ENCODE measurements at regions not wholly inside any gene's neighbourhood (a gene's known extent, or its start where the extent isn't known, plus 50 kb on each side); places are given as distances from the start of the nearest gene placed in this dataset.

DNA sequence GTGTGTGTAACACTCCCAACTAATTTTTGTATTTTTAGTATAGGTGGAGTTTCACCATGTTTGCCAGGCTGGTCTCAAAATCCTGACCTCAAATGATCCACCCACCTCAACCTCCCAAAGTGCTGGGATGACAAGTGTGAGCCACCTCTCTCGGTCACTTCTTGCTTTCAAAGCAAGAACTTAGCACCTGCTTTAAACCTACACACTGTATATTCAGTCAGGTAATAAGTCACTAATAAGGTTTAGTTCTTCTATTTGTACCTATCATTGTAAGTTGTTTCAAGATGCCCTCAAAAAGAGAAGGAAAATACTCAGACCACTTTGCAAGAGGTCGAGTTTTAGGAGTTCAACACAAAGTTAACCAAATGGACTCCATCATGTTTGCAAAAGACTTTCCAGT is 431.3 kb downstream of the MRPL39 start:
- TF ChIP-seq, protein P1, sequence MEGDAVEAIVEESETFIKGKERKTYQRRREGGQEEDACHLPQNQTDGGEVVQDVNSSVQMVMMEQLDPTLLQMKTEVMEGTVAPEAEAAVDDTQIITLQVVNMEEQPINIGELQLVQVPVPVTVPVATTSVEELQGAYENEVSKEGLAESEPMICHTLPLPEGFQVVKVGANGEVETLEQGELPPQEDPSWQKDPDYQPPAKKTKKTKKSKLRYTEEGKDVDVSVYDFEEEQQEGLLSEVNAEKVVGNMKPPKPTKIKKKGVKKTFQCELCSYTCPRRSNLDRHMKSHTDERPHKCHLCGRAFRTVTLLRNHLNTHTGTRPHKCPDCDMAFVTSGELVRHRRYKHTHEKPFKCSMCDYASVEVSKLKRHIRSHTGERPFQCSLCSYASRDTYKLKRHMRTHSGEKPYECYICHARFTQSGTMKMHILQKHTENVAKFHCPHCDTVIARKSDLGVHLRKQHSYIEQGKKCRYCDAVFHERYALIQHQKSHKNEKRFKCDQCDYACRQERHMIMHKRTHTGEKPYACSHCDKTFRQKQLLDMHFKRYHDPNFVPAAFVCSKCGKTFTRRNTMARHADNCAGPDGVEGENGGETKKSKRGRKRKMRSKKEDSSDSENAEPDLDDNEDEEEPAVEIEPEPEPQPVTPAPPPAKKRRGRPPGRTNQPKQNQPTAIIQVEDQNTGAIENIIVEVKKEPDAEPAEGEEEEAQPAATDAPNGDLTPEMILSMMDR (IDR thresholded peaks at IDR 0.05; ENCODE audit: extremely low read depth in 1 of 2, insufficient read depth in 1 of 2, low read depth in 1 of 2, low read length in 2 of 2): no peak
- TF ChIP-seq POLR2A (IDR thresholded peaks at IDR 0.05; ENCODE audit: low read depth, low read length): no peak
- TF ChIP-seq FOS (IDR thresholded peaks at IDR 0.05; ENCODE audit: borderline replicate concordance, insufficient read depth, low read length): no peak
- TF ChIP-seq EZH2 (IDR thresholded peaks at IDR 0.05; ENCODE audit: borderline replicate concordance, low read depth, low read length, severe bottlenecking): no peak
- TF ChIP-seq POLR2AphosphoS5 (IDR thresholded peaks at IDR 0.05; ENCODE audit: insufficient read depth, low read depth, low read length): no peak
- TF ChIP-seq, protein P2, sequence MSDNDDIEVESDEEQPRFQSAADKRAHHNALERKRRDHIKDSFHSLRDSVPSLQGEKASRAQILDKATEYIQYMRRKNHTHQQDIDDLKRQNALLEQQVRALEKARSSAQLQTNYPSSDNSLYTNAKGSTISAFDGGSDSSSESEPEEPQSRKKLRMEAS (IDR thresholded peaks at IDR 0.05; ENCODE audit: insufficient read depth, insufficient read length): no peak
- TF ChIP-seq JUN (IDR thresholded peaks at IDR 0.05; ENCODE audit: borderline replicate concordance, insufficient read depth, insufficient read length, low read depth): no peak

Data from endothelial cell of umbilical vein (primary cell).